ENCODE measurements at regions not wholly inside any gene's neighbourhood (a gene's known extent, or its start where the extent isn't known, plus 50 kb on each side); places are given as distances from the start of the nearest gene placed in this dataset.

GRCh38 chr6:123747515-123747914, 56.1 kb upstream of the NKAIN2 start:
- DNase-seq (ENCODE audit: low read depth, low spot score): peak; percentile 19

- peak; percentile 76 for DNase-seq (ENCODE audit: low read depth, low spot score)
Observed at GRCh38 chr6:123745895-123746294, 57.8 kb upstream of the NKAIN2 start.

DNA sequence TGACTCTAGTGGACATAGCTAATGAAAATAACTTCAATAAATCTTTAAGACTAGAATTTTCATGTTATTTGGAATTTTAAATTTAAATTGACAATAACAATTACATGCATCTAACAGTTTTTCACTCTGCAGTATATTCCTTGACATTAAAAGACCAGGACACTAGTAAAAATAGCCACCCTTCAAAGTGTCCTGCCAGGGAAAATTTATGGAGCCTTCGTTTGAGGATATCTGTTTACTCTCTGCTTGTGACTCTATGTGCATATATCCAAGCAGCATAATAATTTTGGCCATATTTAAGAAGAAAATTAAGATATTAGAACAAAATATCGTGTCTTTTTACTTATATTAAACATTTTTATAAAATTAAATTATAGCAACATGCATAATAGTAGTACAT, 58.8 kb upstream of the NKAIN2 start:
- DNase-seq (ENCODE audit: low read depth, low spot score): no peak

GRCh38 chr6:123742626-123743025, 61.0 kb upstream of the NKAIN2 start:
- DNase-seq (ENCODE audit: low read depth, low spot score): peak; percentile 44

DNA sequence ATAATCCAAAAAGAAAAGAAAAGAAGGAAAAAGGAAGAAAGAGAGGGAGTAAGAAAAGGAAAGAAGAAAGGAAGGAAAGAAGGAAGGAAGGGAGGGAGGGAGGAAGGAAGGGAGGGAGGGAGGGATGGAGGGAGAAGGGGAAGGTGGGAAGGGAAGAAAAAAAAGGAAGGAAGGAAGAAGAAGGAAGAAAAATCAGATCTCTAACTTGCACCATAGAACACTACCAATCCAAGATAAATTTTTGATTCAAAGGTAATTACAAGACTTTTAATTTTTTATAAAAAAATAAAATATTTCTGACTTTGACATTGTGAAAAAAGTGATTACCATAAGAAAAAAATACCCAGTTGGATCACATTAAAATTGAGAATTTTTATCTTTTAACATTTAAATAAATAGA, 70.5 kb upstream of the NKAIN2 start:
- no peak for DNase-seq (ENCODE audit: low read depth, low spot score)

GRCh38 chr6:123716506-123716905, 79.8 kb upstream of the TRDN start:
- peak; percentile 7 for DNase-seq (ENCODE audit: low read depth, low spot score)

DNA sequence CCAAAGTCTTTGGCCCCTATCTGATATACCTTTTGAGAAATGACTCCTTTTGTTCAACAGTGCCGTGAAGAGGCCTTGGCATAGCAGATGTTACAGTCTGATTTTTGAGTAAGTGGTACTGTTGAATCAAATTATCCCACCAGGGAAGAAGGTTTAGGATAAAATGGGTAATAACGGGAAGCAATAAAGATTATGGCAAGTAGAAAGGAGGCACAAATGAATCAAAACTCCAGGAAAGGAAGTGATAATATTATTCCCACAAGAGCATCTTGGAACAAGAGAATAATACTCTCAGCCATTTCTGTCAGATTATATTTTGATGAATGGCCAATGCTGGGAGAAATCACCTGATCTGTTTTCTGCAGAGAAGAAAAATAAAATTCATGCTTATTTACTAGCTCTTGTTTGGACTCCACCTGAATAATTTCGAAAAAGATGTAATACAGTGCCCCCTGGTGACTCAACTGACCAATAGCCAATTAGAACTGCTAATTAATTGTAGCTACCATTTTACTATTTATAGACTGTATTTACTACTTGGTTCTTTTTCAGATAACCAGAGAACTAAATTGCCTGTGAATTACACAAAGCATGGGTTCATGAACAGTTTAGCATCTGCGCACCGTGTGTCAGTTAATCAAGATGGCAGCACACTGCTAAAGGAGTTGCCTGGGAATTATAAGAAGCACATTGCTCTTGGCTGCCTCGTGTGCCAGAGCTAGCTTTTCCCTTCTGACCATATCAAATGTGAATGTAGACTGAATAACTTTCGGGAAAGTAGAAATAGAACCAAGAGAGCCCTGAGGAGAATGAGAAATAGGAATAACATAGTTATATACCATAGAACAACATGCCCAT, 78.5 kb upstream of the TRDN start:
- peak; percentile 55 for DNase-seq (ENCODE audit: low read depth, low spot score)

- no peak for DNase-seq (ENCODE audit: low read depth, low spot score)
Observed at GRCh38 chr6:123712831-123713230, 76.1 kb upstream of the TRDN start.

- DNase-seq (ENCODE audit: low read depth, low spot score): no peak
Observed at GRCh38 chr6:123702943-123703342, 66.2 kb upstream of the TRDN start.

GRCh38 chr6:123687864-123688263, 51.1 kb upstream of the TRDN start:
- no peak for DNase-seq (ENCODE audit: low read depth, low spot score)

All from astrocyte of the hippocampus (primary cell).